PC-9 (cell line): ENCODE measurements at regions not wholly inside any gene's neighbourhood (a gene's known extent, or its start where the extent isn't known, plus 50 kb on each side); places are given as distances from the start of the nearest gene placed in this dataset.

Experiments
- CTCF ChIP-seq: fragments of 200-600 bp; sonication (generic); conservative IDR thresholded peaks from 2 replicates; pipeline ENCODE4 v1.6.1; 2017; ENCODE audit warnings: mixed run types, antibody characterized with exemption, mild to moderate bottlenecking, moderate library complexity
- EZH2 ChIP-seq: fragments of 200-600 bp; sonication (generic); IDR thresholded peaks from 2 replicates; pipeline ENCODE4 v1.8.0; 2017; ENCODE audit warnings: antibody characterized with exemption, low read depth

- TF ChIP-seq CTCF, result no peak
- no peak for TF ChIP-seq EZH2
Measured at GRCh38 chr9:26551451-26551850, 341.2 kb downstream of the CAAP1 start.
